ENCODE measurements at regions not wholly inside any gene's neighbourhood (a gene's known extent, or its start where the extent isn't known, plus 50 kb on each side); places are given as distances from the start of the nearest gene placed in this dataset.
"Not testable (repeated sequence)": the region's sequence is repeated elsewhere in the genome, so short reads cannot be mapped to it uniquely, and the experiment has no call there.

DNA sequence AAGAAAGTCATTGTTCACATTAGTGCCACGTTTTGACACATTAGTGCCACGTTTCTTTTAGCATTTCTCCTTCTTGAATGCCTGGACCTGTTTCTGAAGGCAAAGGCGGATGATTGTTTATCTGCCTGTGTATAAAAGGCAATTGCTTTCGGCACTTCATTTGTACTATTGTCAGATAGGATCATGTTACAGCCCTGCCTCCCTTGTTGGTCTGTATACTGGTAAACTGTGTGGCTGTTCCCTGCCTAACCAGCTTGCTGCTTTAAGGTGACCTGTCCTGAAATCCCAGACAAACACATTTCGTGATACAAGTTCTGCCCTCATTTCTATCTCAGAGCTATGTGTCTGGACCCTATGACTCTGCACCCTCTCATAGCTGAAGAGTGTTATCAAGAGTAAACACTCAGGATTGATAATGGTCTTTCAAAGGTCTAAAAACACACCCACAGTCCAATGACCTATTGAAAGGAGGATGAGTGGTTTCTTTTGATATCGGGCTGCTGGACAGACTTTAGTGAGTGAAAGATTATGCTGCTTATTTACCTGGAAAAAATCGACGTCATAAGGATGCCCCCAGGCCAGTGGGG is 276.3 kb upstream of the MCTP2 start:
- no peak for DNase-seq (ENCODE audit: low read depth in 1 of 2, low spot score in 1 of 2)

DNA sequence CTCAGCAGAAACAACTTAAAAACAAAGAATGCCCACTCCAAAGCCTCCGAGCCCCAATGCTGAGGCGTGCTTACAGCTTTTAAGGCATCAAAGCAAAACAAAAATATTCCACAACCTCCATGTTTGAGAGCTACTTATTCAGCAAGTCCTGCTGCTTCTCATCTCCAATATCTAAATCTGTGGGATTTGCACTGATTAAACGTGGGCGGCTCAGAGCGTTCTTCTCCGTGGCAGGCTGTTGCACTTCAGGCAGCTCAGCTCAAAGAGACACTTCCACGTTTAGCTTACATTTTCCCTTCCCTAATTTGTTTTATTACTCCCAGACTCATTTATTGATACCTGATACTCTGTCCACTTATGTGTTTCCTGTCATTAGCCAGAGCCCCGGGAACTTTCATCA is 282.6 kb upstream of the MCTP2 start:
- no peak for DNase-seq (ENCODE audit: low read depth in 1 of 2, low spot score in 1 of 2)

DNA sequence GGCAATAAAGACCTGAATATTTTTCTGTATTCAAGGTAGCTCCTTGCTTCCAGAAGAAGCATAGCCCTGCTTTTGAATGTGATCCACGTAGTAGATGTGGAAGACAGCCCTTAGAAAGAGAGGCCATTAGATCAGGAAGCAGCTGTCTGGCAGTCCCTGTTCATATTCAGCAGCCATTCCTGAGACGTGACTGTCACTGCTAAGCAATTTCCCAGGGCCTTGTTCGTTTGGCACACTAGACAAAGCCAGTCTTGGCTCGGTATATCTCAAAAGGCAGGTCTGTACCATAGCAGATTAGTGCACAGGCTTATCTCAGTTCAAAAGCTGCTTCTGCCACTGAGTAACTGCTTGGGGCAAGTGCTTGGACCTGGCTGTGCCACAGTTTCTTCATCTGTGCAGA is 287.8 kb upstream of the MCTP2 start:
- no peak for DNase-seq (ENCODE audit: low read depth in 1 of 2, low spot score in 1 of 2)

DNA sequence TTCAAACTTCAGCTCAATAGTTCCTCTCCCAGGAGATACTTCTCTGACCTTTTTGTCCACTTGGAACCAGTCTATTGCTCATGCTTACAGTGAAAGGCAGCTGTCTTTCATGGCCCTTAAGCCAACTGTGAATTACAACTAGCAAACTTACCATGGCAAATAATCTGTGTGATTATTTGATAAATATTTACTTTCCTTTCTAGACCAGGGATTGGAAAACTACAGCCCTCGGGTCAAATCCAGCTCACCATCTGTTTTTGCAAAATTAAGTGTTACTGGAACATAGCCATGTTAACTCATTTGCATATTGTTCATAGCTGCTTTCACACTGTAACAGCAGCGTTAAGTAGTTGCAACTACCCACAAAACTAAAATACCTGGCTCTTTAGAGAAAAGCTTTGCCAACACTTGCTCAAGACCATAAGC is 289.1 kb upstream of the MCTP2 start:
- DNase-seq (ENCODE audit: low read depth in 1 of 2, low spot score in 1 of 2), result no peak

DNA sequence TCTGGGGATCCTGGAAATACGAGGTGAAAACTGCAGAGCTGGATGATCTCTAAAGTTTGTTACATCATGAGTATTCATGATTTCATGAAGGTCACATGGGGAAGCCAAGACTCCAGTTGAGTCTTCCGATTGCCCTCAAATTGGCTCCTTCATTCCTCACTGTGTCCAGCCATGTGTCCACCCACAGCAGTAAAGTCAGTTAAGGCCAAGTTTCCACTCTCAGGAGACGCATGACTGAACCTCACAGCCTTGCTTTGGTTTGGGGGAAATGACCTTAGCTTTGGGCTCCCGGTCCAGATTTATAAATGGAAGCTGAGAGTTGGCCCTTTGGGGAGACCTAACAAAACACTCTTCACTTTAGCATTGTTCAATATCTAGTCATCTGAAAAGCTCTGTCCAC is 289.7 kb upstream of the MCTP2 start:
- no peak for DNase-seq (ENCODE audit: low read depth in 1 of 2, low spot score in 1 of 2)

DNA sequence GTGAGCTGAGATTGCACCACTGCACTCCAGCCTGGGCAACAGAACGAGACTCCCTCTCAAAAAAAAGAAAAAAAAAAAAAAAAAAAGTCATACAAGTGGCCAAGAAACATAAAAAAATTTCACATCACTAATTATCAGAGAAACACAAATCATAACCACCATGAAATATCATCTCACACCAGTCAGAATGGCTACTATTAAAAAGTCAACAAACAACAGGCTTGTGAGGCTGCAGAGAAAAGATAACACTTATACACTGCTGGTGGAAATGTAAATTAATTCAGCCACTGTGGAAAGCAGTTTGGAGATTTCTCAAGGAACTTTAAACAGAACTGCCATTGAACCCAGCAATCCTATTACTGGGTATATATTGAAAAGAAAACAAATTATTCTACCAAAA is 291.1 kb upstream of the MCTP2 start:
- DNase-seq (ENCODE audit: low read depth in 1 of 2, low spot score in 1 of 2), result no peak

DNA sequence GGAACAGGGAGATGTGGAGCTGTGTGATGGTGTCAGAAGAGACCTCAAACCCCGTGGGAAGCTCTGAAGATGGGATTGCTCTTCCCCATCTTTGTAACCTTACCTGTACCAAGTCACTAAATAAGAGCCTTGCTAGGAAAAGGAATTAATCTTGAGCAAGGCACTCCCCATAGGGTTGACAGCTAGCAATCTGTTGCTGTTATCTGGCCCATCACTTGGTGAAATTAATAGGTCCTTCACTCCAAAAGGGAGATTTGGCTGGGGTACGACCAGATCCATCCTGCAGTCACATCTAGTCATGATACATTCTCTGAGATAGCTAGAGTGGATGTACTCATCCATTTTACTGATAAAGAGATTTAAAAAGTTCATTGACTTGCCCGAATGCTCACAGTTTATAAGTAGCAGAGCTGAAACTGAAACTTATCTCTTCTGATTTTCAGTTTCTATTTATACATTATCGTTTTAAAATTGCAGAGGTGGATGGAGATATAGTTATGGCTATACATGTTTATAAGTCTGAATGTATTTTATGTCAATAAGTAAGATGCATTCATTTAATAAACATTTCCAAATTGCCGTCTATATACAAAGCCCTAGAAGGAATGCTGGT is 299.1 kb upstream of the MCTP2 start:
- no peak for DNase-seq (ENCODE audit: low read depth in 1 of 2, low spot score in 1 of 2)

DNA sequence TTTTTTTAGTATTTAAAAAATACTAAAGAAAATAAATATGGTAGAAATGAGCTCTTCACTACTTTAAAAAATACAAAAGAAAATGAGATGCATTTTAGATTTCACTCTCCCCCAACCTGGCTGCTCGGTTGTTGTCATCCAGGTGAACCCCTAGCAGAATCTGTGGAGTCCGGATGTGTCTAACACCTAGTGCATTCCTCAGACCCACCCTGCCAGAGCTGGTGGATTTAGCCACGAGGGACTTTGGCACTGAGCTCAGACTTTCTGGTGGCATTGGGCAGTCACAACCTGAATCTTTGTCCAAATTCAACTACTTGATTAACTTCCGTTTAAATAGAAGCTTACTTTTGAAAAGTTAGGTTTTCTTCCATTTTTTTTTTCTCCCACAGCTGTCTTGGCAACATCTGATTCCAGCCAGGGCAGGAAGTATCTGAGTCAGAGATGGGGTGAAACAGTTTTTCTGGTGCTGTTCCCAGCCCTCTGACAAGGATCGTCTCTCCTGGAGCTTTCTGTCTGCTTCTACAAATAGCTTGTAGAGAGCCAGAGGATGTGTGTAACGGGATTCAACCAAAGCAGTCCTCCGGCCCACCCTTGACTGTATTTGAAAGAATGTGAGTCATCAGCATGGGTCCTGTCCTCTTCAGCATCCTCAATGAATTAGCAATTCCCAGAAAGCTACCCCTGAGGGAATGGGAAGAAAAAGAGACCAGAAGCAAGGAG is 301.8 kb upstream of the MCTP2 start:
- no peak for DNase-seq (ENCODE audit: low read depth in 1 of 2, low spot score in 1 of 2)

DNA sequence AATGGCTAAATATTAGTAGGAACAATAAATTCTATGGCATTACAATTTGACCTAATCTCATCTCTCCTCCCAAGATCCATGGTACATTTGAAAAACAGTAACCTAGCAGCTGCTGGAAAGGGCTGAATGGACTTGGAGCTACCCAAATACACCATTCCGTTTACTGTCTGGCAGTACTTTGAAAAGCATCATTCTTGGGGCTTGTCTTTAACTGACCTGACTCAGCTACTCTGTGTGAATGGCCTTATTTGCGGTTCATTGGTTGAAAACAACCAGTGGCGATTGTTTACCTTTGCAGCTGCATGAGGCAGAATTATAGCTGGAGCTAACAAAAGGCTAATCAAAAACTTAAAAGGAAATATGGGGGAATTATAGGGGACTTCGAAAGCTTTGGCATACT is 311.2 kb upstream of the MCTP2 start:
- DNase-seq (ENCODE audit: low read depth in 1 of 2, low spot score in 1 of 2), result no peak

DNA sequence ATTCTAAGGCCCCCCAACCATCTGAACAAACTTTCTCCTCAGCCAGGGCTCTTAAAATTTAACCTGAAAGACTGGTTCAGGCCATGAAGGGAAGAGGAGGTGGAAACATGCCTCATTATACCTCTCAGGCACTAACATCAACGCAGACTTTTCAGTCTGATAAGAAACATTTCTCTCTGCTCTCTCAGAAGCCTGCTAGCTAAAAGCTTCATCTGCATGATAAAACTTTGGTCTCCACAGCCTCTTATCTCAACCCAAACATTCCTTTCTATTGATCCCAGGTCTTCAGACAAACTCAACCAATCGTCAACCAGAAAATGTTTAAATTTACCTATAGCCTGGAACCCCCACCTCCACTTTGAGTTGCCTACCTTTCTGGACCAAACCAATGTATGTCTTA is 312.6 kb upstream of the MCTP2 start:
- not testable (repeated sequence) for DNase-seq (ENCODE audit: low read depth in 1 of 2, low spot score in 1 of 2)

DNA sequence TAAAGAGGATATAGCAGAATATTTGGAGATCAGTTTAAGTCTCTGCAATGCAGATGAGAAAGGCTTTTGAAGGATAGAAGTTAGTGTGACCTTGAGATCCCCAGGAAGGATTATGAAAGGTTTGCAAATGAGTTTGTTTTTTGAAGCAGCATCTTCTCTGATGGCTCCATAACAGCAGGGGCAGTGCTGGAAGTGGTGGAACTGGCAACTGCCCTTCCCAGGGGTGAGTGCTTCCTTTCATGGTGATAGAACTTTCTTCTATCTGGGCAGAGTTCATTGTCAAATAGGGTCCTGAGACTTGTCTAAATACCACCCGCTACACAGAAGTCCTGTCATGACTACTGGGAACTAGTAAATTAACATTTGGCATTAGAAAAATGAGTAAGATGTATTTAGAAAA is 314.2 kb upstream of the MCTP2 start:
- no peak for DNase-seq (ENCODE audit: low read depth in 1 of 2, low spot score in 1 of 2)

DNA sequence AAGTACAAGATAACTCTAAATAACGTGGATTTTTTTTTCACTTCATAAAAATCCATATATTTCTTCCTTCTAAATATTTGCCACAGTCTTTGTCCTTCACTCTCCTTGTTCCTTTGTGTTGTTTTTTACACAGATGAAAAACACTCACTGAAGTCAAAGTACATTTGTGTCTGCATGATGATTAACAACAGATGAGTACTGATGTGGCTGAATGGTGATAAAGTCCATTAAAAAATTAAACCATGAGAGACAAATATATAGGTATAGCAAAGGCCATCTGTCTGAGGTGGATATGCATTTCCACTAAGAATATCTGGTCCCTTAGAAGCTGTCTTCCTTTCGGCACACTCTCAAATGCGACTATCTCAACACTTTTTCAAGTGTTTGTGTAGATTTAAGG is 317.5 kb upstream of the MCTP2 start:
- no peak for DNase-seq (ENCODE audit: low read depth in 1 of 2, low spot score in 1 of 2)

DNA sequence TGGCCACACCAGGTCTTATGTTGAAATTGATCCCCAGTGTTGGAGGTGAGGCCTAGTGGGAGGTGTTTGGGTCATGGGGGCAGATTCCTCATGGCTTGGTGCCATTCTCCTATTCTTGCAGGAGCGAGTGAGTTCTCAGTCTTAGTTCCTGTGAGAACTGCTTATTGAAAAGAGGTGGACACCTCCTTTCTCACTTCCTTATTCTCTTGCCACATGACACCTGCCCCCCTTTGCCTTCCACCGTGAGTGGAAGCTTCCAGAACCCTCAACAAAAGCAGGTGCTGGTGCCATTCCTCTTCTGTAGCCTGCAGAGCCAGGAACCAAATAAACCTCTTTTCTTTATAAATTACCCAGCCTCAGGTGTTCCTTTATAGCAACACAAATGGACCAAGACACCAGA is 318.1 kb upstream of the MCTP2 start:
- DNase-seq (ENCODE audit: low read depth in 1 of 2, low spot score in 1 of 2), result no peak

DNA sequence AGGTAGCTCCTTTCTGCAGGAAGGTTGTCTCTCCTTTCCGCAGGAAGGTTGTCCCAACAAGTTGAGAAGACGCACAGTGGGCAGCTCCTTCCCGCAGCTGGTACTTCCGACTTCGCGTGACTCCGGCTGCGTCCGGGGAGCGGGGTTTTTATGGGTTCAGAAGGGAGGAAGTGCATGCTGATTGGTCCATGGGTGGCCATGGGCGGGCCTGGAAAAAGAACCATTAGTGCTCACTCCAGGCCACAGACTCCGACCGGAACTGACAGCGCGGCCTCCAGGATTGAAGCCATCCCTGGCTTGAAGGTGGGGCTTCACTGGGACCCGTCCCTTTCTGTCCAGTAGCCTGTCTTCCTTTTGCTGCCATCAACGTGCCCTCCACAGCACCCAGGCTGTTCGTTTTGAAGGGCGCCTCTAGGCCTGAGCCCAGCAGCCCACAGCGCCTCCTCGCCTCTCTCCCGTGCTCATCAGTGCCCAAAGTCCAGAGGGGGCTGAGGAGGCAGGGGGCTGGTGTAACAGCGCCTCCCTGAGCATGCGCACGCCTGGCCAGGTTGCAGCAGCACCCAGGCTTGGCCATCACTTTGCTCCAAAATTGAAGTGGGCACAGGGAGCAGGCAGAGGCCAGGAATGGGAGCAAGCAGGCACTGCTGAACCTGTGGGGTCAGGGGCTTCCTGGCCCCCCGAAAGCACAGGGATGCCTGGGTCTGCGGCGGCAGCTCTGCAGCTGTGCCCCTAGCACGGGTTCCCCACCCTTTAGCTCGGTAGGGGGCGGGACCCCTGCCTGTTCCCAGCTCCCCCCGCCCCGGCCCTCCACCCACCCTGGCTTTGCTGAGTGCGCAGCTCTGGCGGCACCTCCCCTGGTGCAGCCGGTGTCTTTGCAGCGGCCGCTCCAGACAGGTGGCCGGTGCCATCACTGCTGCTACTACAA is 330.6 kb upstream of the MCTP2 start:
- no peak for DNase-seq (ENCODE audit: low read depth in 1 of 2, low spot score in 1 of 2)

DNA sequence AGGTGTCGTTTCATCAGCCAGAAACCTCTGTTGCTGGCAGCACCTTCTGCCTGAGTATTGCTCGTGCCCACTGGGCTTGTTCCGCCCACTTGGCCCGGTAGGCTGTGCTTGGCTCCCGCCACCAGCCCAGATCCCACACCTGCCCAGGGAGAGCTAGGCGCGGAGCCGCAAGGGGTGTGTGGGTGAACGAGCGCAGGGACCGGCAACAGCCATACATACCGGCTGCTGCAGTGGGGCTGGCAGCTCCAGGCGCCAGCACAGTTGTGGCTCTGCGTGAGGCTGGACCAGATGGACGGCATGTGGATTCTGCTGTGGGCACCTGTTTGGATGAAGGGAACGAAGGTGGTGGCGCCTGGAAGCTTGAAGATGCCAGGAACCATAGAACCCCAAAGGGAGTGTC is 331.5 kb upstream of the MCTP2 start:
- DNase-seq (ENCODE audit: low read depth in 1 of 2, low spot score in 1 of 2), result no peak

DNA sequence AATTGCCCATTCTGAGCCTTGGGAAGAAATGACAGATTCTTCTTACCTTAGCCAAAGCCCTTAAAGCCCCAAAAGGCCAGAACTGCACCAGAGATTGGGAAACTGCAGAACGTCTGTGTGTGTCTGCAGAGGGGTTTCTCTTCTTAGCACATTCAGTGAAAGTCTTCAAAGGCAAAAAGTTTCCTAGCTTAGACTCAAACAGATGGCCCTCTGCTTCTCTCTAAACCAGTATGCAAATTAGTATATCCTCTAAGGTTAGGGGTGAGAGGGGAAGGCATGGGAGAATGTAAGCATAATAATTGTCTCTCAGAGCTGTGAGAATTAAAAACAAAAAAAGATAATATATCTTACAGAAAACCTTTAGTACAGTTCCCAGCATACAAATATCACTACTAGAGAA is 334.0 kb upstream of the MCTP2 start:
- no peak for DNase-seq (ENCODE audit: low read depth in 1 of 2, low spot score in 1 of 2)

DNA sequence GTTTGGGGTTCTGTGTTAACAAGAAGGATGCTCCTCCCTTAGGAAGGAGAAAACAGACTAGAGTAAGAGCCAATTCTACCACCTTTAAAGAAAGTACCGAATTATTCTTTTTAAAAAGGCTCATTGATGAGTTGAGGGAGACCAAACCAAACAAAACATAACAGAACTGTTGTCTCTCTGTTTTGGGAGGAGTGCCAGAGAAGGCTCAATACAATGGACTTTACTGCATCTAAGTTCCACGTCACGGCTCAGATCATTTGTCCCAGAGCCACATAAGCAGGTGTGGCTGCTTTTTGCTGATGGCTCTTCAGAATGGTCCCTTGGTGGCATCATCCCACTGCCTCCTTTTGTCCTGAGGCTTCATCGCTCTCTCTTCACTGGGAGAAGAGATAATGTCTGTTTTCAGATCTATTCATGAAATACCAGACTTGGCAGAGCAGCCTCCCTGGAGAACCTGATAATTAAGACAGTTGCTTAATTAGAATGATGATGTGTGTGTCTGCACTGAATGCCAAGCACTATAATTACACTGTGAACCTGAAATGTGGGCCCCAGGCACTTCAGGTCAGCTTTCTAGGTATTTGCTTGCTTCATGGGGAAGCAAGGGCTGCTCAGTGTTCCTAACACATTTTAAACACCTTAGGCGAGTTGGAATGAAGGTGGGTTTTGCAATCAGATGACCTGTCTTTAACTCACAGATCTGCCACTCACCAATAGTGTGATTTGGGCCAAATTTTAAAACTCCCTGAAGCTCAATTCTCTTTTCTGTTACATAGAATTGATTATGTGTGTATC is 335.2 kb upstream of the MCTP2 start:
- DNase-seq (ENCODE audit: low read depth in 1 of 2, low spot score in 1 of 2), result no peak

DNA sequence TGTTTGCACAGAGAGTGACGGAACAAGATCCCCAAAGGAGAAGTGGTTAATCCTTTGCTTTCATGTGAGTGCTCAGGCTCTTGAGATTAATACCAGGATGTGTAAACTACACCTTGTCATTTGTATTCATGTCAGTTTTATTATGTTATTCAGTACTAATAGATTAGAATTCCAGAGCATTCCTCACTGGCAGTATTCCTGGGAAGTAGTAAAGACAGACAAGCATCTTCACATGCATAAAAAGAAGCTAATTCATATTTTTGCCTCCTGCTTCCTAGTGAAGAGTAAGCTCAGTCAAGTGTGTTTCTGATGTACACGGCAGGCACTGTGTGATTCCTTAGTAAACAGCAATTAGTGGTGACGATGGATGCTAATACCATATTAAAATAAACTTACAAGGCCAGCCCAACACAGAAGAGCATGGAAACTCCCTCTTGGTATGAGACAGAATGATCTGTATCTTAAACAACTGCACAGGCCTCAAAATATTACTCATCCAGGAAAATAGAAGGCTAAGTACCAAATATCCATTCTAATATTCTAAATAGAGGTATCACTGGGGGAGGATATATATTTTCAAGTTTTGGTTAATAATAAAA is 336.8 kb upstream of the MCTP2 start:
- no peak for DNase-seq (ENCODE audit: low read depth in 1 of 2, low spot score in 1 of 2)

DNA sequence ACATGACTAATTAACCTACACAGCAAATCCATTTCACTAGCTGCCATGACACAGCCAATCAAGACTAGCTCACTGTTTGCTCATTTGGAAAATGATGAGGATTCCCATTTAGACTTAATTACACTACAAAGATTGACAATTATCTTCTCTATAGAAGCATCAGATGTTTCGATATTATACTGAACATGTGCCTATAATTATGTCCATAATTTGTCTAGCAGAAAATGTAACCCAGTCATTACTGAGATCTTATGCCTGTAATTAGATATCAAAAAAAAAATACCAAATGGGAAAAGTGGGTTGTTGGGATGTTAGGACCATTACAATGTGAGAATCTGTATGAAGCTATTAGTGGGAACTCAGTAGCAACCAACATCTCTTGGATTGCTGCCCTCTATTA is 344.2 kb upstream of the MCTP2 start:
- DNase-seq (ENCODE audit: low read depth in 1 of 2, low spot score in 1 of 2), result no peak

DNA sequence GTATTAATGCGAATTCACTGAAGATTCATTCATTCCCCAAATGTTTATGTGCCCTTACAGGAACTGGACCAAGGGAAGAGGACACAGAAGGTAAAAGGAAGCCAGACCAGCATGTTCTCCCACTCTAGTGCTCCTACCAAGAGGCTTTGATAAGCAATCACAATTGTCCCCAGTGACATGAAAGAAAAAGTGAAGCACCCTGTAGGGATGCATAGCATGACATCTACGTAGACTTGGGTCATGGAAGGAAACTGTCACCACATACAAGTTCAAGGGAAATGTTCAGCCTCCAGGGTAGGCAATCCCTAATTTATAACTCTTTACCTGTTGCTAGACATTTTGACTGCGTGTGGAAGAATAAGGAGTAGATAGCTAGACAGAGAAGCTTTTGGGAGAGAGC is 348.6 kb upstream of the MCTP2 start:
- no peak for DNase-seq (ENCODE audit: low read depth in 1 of 2, low spot score in 1 of 2)

DNA sequence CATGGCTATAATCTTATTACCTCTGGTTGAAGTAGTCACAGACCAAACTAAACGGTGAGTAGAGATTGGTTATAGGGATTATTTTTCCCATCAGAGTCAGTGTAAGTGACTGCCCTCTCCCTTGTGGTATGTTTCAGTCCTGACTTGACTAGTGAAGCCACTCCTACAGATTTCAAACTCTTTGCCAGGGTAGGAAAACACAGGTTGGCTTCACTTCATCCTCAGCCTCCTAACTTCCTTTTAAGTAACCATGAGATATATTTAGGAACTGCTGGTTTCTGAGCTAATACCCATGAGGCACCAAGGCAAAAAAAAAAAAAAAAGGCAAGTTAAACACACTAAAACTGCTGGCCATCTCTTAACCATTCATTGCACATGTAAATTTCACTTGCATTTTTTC is 349.2 kb upstream of the MCTP2 start:
- no peak for DNase-seq (ENCODE audit: low read depth in 1 of 2, low spot score in 1 of 2)

Data from stimulated activated CD4-positive, alpha-beta T cell treated with anti-CD3 and anti-CD28 coated beads, Interleukin-15, amount 100 ng/mL, for 1 hour (primary cell).